HepG2 (cell line): ENCODE measurements at regions not wholly inside any gene's neighbourhood (a gene's known extent, or its start where the extent isn't known, plus 50 kb on each side); places are given as distances from the start of the nearest gene placed in this dataset.

ENCODE experiments used
- ATAC-seq: fragments of 200-7000 bp; cut with Tn5 transposase; 3 replicates; pipeline ENCODE4 v1.9.1; 2020; ENCODE audit warnings: mild to moderate bottlenecking, moderate library complexity
- BruUV-seq: library from RNA; stranded (reverse); fragments of 400-500 nt; replicated peaks from 2 replicates; lab custom pipeline; 2021; lab: Mats Ljungman, UMichigan
- CTCF ChIA-PET: fragments of 300-600 bp; formaldehyde crosslinking; extraction: SDS; loops from one replicate; lab custom pipeline; 2021; ENCODE audit warnings: low total read pairs, inconsistent platforms, low intra/inter-chr PET ratio; lab: Yijun Ruan, JAX
- POLR2A ChIA-PET: fragments of 350-600 bp; sonication (Branson Sonifier 250); formaldehyde crosslinking; loops from one replicate; lab custom pipeline; 2020; ENCODE audit warnings: antibody characterized with exemption, inconsistent platforms; lab: Yijun Ruan, JAX
- DNase-seq: peaks from one replicate; pipeline ENCODE4 v3.0.0-alpha.2; 2015; ENCODE audit warnings: low spot score
- FAIRE-seq: peaks from 3 replicates; lab custom pipeline; 2011; peaks lifted over from hg19 to GRCh38; lab: Jason Lieb, UNC
- H2AFZ ChIP-seq: one replicate; pipeline ENCODE4 v1.6.1; 2011; ENCODE audit warnings: low read length, inconsistent platforms
- H3K27ac ChIP-seq: fragments of 300-600 bp; 3 replicates; pipeline ENCODE4 v1.8.0; 2011; ENCODE audit warnings: mixed run types, mild to moderate bottlenecking, mixed read lengths, low read length, inconsistent platforms; ENCODE audit not compliant: insufficient read depth; ENCODE audit errors: extremely low read length
- H3K27me3 ChIP-seq, 2 experiments: fragments of 200-600 bp in 1 of 2; 2 replicates in 1 of 2; 3 replicates in 1 of 2; pipeline versions ENCODE4 v1.6.0 to v1.8.0; 2011; ENCODE audit warnings: low read length in 2 of 2, mild to moderate bottlenecking in 2 of 2, moderate library complexity in 2 of 2, inconsistent platforms in 1 of 2; ENCODE audit not compliant: insufficient read depth in 2 of 2, control insufficient read depth in 1 of 2
- H3K36me3 ChIP-seq, 2 experiments: fragments of 200-600 bp in 1 of 2; replicated peaks in 1 of 2; 2 replicates in 1 of 2; 3 replicates in 1 of 2; pipeline versions ENCODE4 v1.5.1 to v1.8.0; 2011; ENCODE audit warnings: low read length in 2 of 2, inconsistent platforms in 1 of 2; ENCODE audit not compliant: insufficient read depth in 2 of 2, control insufficient read depth in 1 of 2
- H3K4me1 ChIP-seq: 2 replicates; pipeline ENCODE4 v1.5.1; 2012; ENCODE audit warnings: low read length, inconsistent platforms; ENCODE audit not compliant: insufficient read depth
- H3K4me2 ChIP-seq: 2 replicates; pipeline ENCODE4 v1.6.0; 2011; ENCODE audit warnings: low read depth, low read length, inconsistent platforms
- H3K4me3 ChIP-seq, 3 experiments: fragments of 200-600 bp in 1 of 3; sonication (generic), shearing (Covaris generic) in 1 of 3; replicated peaks in 1 of 3; 2 replicates each; pipeline ENCODE4 v1.5.1; 2011 to 2016; ENCODE audit warnings: low read length in 3 of 3, inconsistent platforms in 2 of 3, low read depth in 2 of 3, mild to moderate bottlenecking in 2 of 3, control low read depth in 1 of 3, mixed read lengths in 1 of 3; ENCODE audit not compliant: insufficient read depth in 1 of 3
- H3K79me2 ChIP-seq: one replicate; pipeline ENCODE4 v1.6.1; 2011; ENCODE audit warnings: low read length, inconsistent platforms; ENCODE audit not compliant: insufficient read depth
- H3K9ac ChIP-seq: 2 replicates; pipeline ENCODE4 v1.6.0; 2011; ENCODE audit warnings: mild to moderate bottlenecking, low read depth, low read length, inconsistent platforms; ENCODE audit not compliant: insufficient read depth
- H3K9me3 ChIP-seq: 2 replicates; pipeline ENCODE4 v1.5.1; 2012; ENCODE audit warnings: mild to moderate bottlenecking, low read length
- H4K20me1 ChIP-seq: 2 replicates; pipeline ENCODE4 v1.6.0; 2011; ENCODE audit warnings: inconsistent platforms, mild to moderate bottlenecking, low read length, moderate library complexity; ENCODE audit not compliant: insufficient read depth
- AFF4 ChIP-seq: sonication (generic); formaldehyde crosslinking; IDR thresholded peaks from 2 replicates; pipeline ENCODE4 v1.4.0; 2020; ENCODE audit warnings: missing genetic modification reagents
- CBFB ChIP-seq: sonication (generic); formaldehyde crosslinking; IDR thresholded peaks from 2 replicates; pipeline ENCODE4 v1.4.0; 2020; ENCODE audit warnings: missing genetic modification reagents
- CEBPB ChIP-seq: IDR thresholded peaks from 2 replicates; pipeline ENCODE4 v1.6.1; 2011; ENCODE audit warnings: low read depth, low read length, improper control_type of control experiment, borderline replicate concordance
- EP300 ChIP-seq, 3 experiments: sonication (generic) in 1 of 3; formaldehyde crosslinking in 1 of 3; IDR thresholded peaks; 2 replicates each; pipeline versions ENCODE4 v1.5.1 to v1.6.1; 2011 to 2020; ENCODE audit warnings: low read depth in 2 of 3, low read length in 2 of 3, borderline replicate concordance in 1 of 3, improper control_type of control experiment in 1 of 3, mild to moderate bottlenecking in 1 of 3, missing genetic modification reagents in 1 of 3, moderate library complexity in 1 of 3
- FOXJ3 ChIP-seq: sonication (generic); formaldehyde crosslinking; IDR thresholded peaks from 2 replicates; pipeline ENCODE4 v1.4.0; 2020; ENCODE audit warnings: missing genetic modification reagents, mild to moderate bottlenecking, borderline replicate concordance
- MEIS1 ChIP-seq: sonication (generic); formaldehyde crosslinking; IDR thresholded peaks from 2 replicates; pipeline ENCODE4 v1.9.0; 2021; ENCODE audit warnings: mild to moderate bottlenecking, missing genetic modification reagents, moderate library complexity, borderline replicate concordance
- NFE2L2 ChIP-seq: fragments of 150-350 bp; IDR thresholded peaks from 2 replicates; pipeline ENCODE4 v1.6.1; 2014; ENCODE audit warnings: low read length
- NR1H2 ChIP-seq: sonication (generic); formaldehyde crosslinking; IDR thresholded peaks from 2 replicates; pipeline ENCODE4 v1.8.1; 2022; ENCODE audit warnings: low read depth, missing genetic modification reagents, borderline replicate concordance
- ZHX2 ChIP-seq, 2 experiments: sonication (generic) in 1 of 2; formaldehyde crosslinking in 1 of 2; IDR thresholded peaks; 2 replicates each; pipeline versions ENCODE4 v1.6.1 to v1.9.0; 2014 to 2022; ENCODE audit warnings: antibody characterized with exemption in 1 of 2, borderline replicate concordance in 1 of 2, inconsistent platforms in 1 of 2, low read depth in 1 of 2, missing genetic modification reagents in 1 of 2
- ZNF432 ChIP-seq: sonication (generic); formaldehyde crosslinking; IDR thresholded peaks from 2 replicates; pipeline ENCODE4 v1.5.0; 2020; ENCODE audit warnings: missing genetic modification reagents, mild to moderate bottlenecking, borderline replicate concordance
- ZNF652 ChIP-seq: IDR thresholded peaks from 2 replicates; pipeline ENCODE4 v1.6.1; 2016; ENCODE audit warnings: low read depth, borderline replicate concordance
- ZNF878 ChIP-seq: sonication (generic); formaldehyde crosslinking; IDR thresholded peaks from 2 replicates; pipeline ENCODE4 v1.8.1; 2023; ENCODE audit warnings: mild to moderate bottlenecking, missing genetic modification reagents, moderate library complexity
- WGBS: methylation state at CpG from one replicate; pipeline ENCODE4 v1.1.6; 2017; ENCODE audit warnings: low lambda C conversion rate; 5-methylcytosine and 5-hydroxymethylcytosine counted together
- in situ Hi-C: cut with HindIII; loops from 2 replicates; pipeline ENCODE4 v1.10.0; 2017; ENCODE audit warnings: low pct_unique_long_range_greater_than_20kb; ENCODE audit not compliant: extremely low pct_ligation_motif_present
- intact Hi-C: fragments of 100-400 bp; cut with micrococcal nuclease; formaldehyde crosslinking; loops from one replicate; pipeline ENCODE4 v1.10.0; 2022; ENCODE audit not compliant: unreplicated experiment

GRCh38 chr20:26308961-26309360 lies 612.3 kb upstream of the ZNF337 start (continued):
- no peak for TF ChIP-seq AFF4 (CRISPR knock-in tag)
- no peak for TF ChIP-seq EP300 (IDR thresholded peaks at IDR 0.05; ENCODE audit: low read depth in 2 of 2, low read length in 2 of 2)
- TF ChIP-seq EP300 (CRISPR knock-in tag; IDR thresholded peaks at IDR 0.05; ENCODE audit: borderline replicate concordance), result no peak
- TF ChIP-seq FOXJ3 (CRISPR knock-in tag), result no peak
- no peak for TF ChIP-seq MEIS1 (CRISPR knock-in tag)

- Histone ChIP-seq H3K9me3 (no peaks in the 10 kb centered on the region), H3K9ac (no peak overlapping the region), H3K36me3 (no peaks in the 10 kb centered on the region), H3K79me2 (no peaks in the 10 kb centered on the region), H3K4me3 (no peak overlapping the region), H4K20me1 (no peaks in the 10 kb centered on the region), H3K27me3 (no peaks in the 10 kb centered on the region), H2AFZ (no peak overlapping the region), H3K4me1 (no peaks in the 10 kb centered on the region), H3K4me2 (no peak overlapping the region), H3K27ac (no peak overlapping the region)
- intact Hi-C loops, result no loop called here
- in situ Hi-C loops, result no loop called here
- no peak for ATAC-seq
- no peak for TF ChIP-seq ZHX2 (IDR thresholded peaks at IDR 0.05; ENCODE audit: low read depth)
- TF ChIP-seq ZHX2 (CRISPR knock-in tag; IDR thresholded peaks at IDR 0.05; ENCODE audit: borderline replicate concordance), result no peak
- TF ChIP-seq CEBPB, result no peak
- TF ChIP-seq CBFB, result no peak
- TF ChIP-seq ZNF878, result no peak
- no peak for TF ChIP-seq ZNF432 (CRISPR knock-in tag)
- TF ChIP-seq ZNF652 (CRISPR knock-in tag), result no peak
- TF ChIP-seq NFE2L2, result no peak
- no peak for TF ChIP-seq NR1H2 (CRISPR knock-in tag)
- 85% methylated on average over 5 of the region's 5 CpGs for WGBS
- ChIA-PET CTCF (no interaction called here), POLR2A (no interaction called here)
- DNase-seq, result no peak
- no TSS peak for BruUV-seq
- no peak for FAIRE-seq
These were observed 598.4 kb upstream of the ZNF337 start for GRCh38 chr20:26295006-26295405.
